Activated CD8-positive, alpha-beta memory T cell treated with anti-CD3 and anti-CD28 coated beads, Interleukin-2, amount 50 U/mL, for 1 hour (primary cell): ENCODE measurements at regions not wholly inside any gene's neighbourhood (a gene's known extent, or its start where the extent isn't known, plus 50 kb on each side); places are given as distances from the start of the nearest gene placed in this dataset.

Experiments used
- DNase-seq: peaks from one replicate; pipeline ENCODE4 v3.0.0-alpha.2; 2020; ENCODE audit errors: extremely low read depth

- DNase-seq, result no peak
Observed at GRCh38 chr5:68407311-68408239, 192.0 kb downstream of the PIK3R1 start.

GRCh38 chr5:68408345-68408871 lies 192.9 kb downstream of the PIK3R1 start:
- DNase-seq, result no peak

- DNase-seq, result no peak
Observed at GRCh38 chr5:68409259-68409658, 193.7 kb downstream of the PIK3R1 start.

- DNase-seq, result no peak
Observed at GRCh38 chr5:68411161-68411560, 195.6 kb downstream of the PIK3R1 start.

- no peak for DNase-seq
Observed at GRCh38 chr5:68415177-68416085, 199.9 kb downstream of the PIK3R1 start.

- DNase-seq, result no peak
Observed at GRCh38 chr5:68416714-68417113, 201.2 kb downstream of the PIK3R1 start.

DNA sequence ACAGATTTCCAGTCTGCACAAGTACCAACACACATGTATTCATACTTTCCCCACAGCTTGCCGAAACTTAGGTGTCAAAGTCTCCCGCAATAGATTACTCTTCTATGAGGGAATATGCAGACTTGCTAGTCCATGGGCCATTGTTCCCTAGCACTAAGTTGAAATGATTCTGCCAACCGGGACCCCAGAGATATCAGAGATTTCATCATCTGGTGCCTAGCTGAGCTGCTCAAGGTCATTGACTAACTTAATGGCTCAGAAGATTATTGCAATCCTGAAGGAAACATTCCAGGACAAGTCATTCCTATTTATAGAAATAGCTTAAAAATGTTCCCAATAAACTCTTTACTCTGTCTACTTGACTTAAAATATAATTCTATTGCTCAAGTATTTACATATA lies 202.6 kb downstream of the PIK3R1 start:
- no peak for DNase-seq

- no peak for DNase-seq
Observed at GRCh38 chr5:68418680-68419079, 203.1 kb downstream of the PIK3R1 start.

DNA sequence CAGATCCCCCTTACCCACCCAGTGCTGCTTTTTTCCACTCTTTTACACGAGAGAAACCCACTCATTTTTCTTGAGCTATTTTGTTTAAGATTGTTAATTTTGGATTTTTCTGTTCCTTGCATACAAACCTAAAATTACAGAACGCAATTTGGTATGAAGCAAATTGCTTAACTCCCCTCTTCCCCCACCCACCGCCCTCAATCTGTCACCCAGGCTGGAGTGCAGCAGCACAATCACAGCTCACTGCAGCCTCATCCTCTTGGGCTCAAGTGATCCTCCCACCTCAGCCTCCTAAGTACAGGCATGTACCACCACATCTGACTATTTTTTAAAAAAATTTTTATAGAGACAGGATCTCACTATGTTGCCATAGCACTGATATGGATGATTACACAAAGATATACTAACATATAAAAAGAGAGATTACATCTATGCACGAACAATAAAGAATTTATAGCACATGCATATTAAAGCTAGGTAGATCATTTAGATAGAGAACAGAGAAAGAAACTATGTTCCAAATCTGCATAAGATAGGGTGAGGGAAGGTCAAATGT lies 203.6 kb downstream of the PIK3R1 start:
- DNase-seq, result no peak

DNA sequence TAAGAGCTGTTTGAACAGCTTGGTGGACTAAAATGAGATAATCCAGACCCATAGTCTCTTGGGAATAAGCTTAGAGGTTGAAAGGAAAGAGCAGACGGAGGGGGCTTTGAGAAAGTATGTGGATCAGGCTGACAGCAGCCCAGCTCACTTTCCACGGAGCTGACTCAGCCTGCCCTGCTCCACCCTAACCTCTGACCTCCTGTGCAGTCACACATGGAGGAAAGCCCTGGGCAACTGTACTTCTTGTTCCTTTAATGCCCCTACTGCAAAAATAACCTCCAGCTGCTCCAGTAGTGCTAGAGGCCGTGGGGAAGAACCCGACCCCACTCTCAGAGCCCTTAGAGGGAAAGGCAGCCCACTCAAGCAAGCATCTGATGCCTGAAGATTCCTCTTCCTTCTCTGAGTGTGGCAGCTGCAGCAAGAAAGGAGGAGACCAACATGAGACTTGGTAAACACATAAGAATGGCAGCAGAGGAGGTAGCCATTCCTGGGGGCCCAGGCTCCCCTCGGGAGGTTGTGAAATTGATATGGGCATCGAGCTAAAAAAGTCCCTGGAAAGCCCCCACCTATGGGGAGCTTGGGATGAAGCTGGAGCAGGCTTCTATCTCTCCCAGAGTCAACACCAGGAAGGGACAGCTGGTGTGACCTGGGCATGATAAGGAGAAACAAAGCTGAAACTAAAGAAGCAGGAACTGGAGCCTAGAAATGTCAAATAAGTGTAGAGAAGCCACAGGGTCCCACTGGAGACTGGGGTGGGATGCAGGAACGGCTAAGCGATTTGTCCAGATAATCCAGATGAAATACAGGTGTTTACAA lies 204.3 kb downstream of the PIK3R1 start:
- no peak for DNase-seq

- DNase-seq, result no peak
Observed at GRCh38 chr5:68420476-68421344, 205.2 kb downstream of the PIK3R1 start.

- DNase-seq, result no peak
Observed at GRCh38 chr5:68421485-68422220, 206.1 kb downstream of the PIK3R1 start.

- DNase-seq, result no peak
Observed at GRCh38 chr5:68423154-68423811, 207.7 kb downstream of the PIK3R1 start.

GRCh38 chr5:68424799-68425537 lies 209.4 kb downstream of the PIK3R1 start:
- DNase-seq, result no peak

GRCh38 chr5:68426586-68426985 lies 211.0 kb downstream of the PIK3R1 start:
- no peak for DNase-seq

- DNase-seq, result no peak
Observed at GRCh38 chr5:68428231-68428811, 212.8 kb downstream of the PIK3R1 start.

DNA sequence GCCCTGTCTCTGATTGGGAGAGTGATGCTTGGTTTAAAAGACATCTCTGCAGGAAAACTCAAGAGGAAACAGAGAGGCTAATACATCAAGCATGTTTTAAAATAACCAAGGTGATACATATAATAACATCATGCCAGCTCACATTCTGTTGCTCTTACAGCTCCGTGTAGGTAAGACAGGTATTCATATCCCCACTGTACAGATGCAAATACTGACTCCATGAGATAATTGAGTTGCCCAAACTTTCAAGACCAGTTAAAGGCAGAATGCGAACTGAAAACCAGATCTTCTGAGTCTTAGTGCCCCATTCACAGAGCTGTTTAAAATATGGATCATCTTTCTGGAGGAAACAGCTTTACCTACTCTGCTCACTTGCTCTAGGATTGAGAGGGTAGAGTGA lies 214.0 kb downstream of the PIK3R1 start:
- no peak for DNase-seq

DNA sequence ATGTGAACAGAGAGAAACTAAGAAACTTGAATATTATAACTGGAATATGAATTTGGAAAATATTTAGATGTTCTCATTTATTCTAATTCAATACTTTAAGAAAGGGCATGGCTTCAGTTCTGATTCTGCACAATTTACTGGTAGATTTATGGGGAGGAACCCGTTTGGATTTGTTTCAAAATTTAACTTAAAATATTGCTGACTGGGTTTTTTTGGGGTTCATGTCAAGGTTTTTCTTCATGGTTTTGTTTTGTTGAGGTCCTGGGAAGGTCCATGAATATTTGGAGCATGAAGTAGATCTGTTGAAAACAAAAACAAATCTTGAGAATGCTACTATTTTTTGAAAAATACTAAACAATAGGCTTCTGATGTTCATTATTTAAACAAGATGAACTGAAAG lies 214.7 kb downstream of the PIK3R1 start:
- no peak for DNase-seq
